Erythroblast (primary cell): ENCODE measurements at regions not wholly inside any gene's neighbourhood (a gene's known extent, or its start where the extent isn't known, plus 50 kb on each side); places are given as distances from the start of the nearest gene placed in this dataset.
"Not testable (repeated sequence)": the region's sequence is repeated elsewhere in the genome, so short reads cannot be mapped to it uniquely, and the experiment has no call there.

Source experiments
- DNase-seq, 2 experiments: peaks; one replicate each; lab custom pipeline; 2025; lab: John Stamatoyannopoulos, UW
- GATA1 ChIP-seq: IDR thresholded peaks from 2 replicates; pipeline ENCODE4 v1.6.1; 2011; ENCODE audit warnings: low read depth, mild to moderate bottlenecking, control low read depth, low read length, moderate library complexity
- POLR2A ChIP-seq: IDR thresholded peaks from 2 replicates; pipeline ENCODE4 v1.6.1; 2011; ENCODE audit warnings: mild to moderate bottlenecking, low read length

GRCh38 chr3:82685761-82686160 lies 924.3 kb upstream of the GBE1 start:
- DNase-seq: no peak
- TF ChIP-seq GATA1: no peak
- TF ChIP-seq POLR2A: no peak

DNA sequence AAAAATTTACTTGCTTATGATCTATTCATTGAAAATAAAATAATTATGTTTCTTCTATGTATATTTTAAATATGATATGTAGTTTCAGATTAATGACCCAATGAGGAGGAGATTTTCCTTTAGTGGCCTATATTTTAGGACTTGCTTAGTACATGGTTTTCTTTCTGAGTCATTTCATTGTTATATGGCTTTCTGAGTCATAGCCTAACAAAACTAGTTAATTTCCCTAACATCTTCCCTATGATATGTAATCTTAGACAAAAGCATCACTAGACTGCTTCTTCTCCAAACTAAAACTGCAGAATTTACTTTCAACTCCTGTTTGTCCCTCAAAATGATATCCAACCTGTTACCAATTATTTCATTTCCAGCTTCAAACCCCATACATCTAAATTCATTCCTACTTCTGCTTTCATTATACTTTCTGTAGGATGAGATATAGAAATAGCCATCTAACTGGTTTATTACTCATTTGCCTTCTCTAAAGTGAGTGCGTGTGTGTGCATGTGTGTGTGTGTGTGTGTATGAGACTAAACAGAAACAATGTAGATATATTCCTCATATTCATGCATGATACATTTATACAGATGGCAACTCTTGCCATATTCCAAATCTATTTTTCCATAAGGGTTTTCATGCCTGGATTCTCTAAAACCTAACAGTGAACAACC lies 915.0 kb upstream of the GBE1 start:
- TF ChIP-seq GATA1: no peak
- no peak for TF ChIP-seq POLR2A
- DNase-seq: no peak

DNA sequence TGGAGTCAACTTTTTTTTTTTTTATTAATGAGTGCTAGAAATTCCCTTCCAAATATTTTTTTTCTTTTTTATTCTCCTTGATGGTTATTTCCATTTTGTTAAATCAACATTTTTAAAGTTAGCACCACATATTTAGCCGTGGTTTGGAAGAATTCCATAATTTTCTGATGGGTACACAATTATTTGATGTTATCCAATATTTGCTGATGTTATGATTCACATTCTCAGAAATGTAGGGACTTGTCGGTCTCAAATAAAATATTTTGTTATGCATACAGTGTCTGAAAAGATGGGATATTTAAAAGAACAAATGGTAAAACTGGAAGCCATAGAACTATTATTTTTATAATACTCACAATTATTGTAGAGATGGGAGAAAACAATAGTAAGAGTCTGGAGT lies 911.5 kb upstream of the GBE1 start:
- DNase-seq: no peak
- TF ChIP-seq GATA1 (no peak), POLR2A (no peak)

DNA sequence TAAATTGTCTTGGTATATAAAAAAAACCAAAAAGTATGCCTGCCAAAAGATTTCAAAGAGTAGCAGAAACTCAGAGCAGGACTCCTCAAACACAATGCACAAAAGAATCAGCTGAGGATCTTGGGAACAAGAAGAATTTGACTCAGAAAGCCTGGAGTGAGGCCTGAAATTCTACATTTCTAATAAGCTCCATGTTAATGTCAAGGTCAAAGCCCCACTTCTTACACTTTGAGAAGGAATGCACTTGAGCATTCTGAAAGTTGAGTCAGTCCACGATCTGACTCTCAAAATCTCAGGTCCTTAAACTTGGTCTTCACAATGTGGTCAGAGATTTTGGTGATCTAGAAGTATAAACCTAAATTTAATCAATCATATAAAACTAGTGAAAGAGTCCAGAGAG lies 910.0 kb upstream of the GBE1 start:
- TF ChIP-seq POLR2A (no peak), GATA1 (no peak)
- no peak for DNase-seq

GRCh38 chr3:82654708-82655107 lies 893.3 kb upstream of the GBE1 start:
- DNase-seq: no peak
- TF ChIP-seq POLR2A: no peak
- no peak for TF ChIP-seq GATA1

DNA sequence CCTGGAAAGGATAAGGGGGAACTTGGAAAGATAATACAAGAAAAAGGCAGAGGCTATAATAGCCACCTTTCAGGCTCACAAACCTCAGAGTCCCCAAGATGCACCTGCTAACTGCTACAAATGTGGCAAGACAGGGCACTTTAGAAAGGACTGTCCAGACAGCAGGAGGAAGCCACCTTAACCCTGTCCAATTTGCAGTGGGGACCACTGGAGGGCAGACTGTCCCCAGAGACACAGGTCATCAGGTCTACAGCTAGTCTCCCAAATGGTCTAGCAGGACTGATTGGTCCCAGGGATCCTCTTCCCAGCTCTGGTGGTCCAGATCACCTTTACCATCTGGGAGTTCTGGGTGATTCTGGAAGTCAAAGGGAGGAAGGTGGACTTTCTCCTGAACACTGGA lies 882.5 kb upstream of the GBE1 start:
- TF ChIP-seq GATA1 (no peak), POLR2A (no peak)
- DNase-seq: no peak

GRCh38 chr3:82641701-82642100 lies 880.3 kb upstream of the GBE1 start:
- no peak for DNase-seq
- no peak for TF ChIP-seq GATA1
- TF ChIP-seq POLR2A: no peak

- TF ChIP-seq POLR2A (no peak), GATA1 (no peak)
- DNase-seq: no peak
These were observed 878.8 kb upstream of the GBE1 start for GRCh38 chr3:82640254-82640653.

DNA sequence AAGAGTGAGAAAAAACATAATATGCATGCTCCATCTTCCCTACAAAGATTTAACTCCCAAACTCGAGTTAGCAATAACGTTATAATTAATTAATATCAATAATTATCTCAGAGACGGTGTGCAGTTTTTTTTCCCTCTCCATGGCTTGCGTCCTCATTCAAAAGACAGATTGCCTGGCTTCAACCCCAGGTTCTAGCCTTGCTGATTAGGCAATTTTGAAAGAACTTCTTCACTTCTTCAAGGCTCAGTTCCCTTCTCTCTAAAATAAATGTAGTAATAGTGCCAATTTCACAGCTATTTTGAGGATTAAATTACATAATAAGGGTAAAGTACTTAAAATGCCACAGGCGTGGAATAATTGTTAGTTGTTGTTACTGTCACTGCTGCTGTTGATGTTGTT lies 876.1 kb upstream of the GBE1 start:
- TF ChIP-seq POLR2A: no peak
- TF ChIP-seq GATA1: no peak
- no peak for DNase-seq

DNA sequence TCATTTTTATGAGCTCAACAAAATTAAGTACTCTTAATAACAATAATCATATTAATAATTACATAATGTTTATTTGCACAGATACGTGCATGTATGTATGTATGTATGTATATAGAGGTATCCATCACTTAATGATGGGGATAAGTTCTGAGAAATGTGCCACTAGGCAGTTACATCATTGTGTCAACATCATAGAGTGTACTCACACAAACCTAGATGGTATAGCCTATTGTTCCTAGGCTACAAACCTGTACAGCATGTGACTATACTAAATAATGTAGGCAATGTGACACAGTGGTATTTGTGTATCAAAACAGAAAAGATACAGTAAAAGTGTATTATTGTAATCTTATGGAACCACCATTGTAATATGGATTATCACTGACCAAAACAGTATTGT lies 874.7 kb upstream of the GBE1 start:
- no peak for DNase-seq
- no peak for TF ChIP-seq POLR2A
- TF ChIP-seq GATA1: no peak

DNA sequence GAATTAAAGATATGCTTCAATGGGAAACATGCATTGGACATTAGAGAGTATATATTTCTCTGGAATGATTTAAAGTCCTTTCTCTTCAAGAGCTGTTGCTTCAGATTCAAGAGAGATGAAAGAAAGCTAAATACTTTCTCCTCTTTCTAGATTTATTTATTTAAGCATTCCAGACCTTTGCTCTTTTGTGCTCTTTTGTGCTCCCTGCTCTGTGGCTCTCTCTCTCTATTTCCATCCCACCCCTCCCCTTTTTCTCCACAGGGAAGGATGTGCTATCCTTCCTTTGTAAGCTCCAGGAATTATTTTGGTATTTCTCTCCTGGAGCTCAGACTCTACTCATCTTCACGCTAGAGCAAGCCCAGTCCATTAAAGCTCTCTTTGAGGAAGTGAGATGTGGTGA lies 871.9 kb upstream of the GBE1 start:
- no peak for TF ChIP-seq GATA1
- TF ChIP-seq POLR2A: no peak
- DNase-seq: no peak

GRCh38 chr3:82629937-82630336 lies 868.5 kb upstream of the GBE1 start:
- DNase-seq: no peak
- TF ChIP-seq GATA1: no peak
- TF ChIP-seq POLR2A: no peak

GRCh38 chr3:82628385-82629014 lies 867.1 kb upstream of the GBE1 start:
- TF ChIP-seq GATA1 (no peak), POLR2A (no peak)

DNA sequence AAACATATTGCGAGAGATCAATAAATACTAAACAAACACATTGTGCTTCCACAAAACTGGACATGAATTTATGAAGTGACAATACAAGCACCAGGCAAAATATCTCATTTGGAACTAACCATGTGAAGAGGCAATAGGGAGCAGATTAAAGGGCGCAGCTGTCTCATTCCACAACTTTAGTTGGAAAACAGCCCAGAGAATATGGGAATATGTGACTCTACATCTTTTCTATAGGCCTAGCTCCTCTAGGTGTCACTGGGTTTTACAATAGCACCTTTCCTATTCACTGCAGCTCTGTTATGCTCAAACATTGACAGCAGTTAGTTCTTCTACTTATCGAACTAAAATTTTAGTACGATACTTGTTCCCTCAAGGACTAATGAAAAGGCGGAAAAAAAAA lies 866.3 kb upstream of the GBE1 start:
- TF ChIP-seq GATA1 (no peak), POLR2A (no peak)
- DNase-seq: no peak

More at GRCh38 chr3:82628385-82629014, 867.1 kb upstream of the GBE1 start:
- no peak for DNase-seq

GRCh38 chr3:82620744-82621143 lies 859.3 kb upstream of the GBE1 start:
- not testable (repeated sequence) for DNase-seq

DNA sequence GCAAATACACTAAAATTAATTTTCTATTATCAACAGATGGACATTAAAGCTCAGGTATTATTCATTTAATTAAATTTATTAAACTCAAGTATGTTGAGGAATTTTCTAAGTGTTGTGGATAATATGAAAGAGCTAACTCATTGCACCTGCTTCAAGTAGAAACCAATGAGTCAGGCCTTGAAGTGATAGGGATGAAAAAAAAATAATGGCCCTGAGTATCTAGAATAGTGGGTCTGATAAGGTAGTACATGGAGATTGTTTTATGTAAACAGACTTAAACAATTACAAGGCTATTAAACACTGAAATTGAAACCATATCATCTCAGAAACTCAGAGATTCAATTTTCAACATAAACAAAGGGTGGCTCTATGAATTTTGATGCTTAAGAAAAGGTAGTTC lies 857.1 kb upstream of the GBE1 start:
- TF ChIP-seq POLR2A (no peak), GATA1 (no peak)
- no peak for DNase-seq
